A549 (cell line): ENCODE measurements at regions not wholly inside any gene's neighbourhood (a gene's known extent, or its start where the extent isn't known, plus 50 kb on each side); places are given as distances from the start of the nearest gene placed in this dataset.

Experiments
- ATAC-seq, 2 experiments: fragments of 200-7000 bp in 1 of 2; fragments of >200 bp in 1 of 2; cut with Nextera tagmentation in 1 of 2; cut with Tn5 transposase in 1 of 2; 3 replicates each; pipeline versions ENCODE4 v1.8.0 to v1.9.1; 2018 to 2020; ENCODE audit warnings: mild to moderate bottlenecking in 1 of 2, moderate library complexity in 1 of 2
- CTCF ChIA-PET: fragments of 300-600 bp; sonication (Branson Sonifier 250); formaldehyde crosslinking; extraction: SDS; loops from one replicate; lab custom pipeline; 2021; ENCODE audit warnings: antibody characterized with exemption, inconsistent platforms; lab: Yijun Ruan, JAX
- POLR2A ChIA-PET: fragments of 350-600 bp; formaldehyde crosslinking; extraction: SDS; loops from one replicate; lab custom pipeline; 2021; ENCODE audit warnings: antibody characterized with exemption, inconsistent platforms; lab: Yijun Ruan, JAX
- DNase-seq, 2 experiments: peaks; one replicate each; pipeline versions ENCODE4 v3.0.0 to v3.0.0-alpha.2; 2011 to 2016; ENCODE audit warnings: low read depth in 1 of 2, low spot score in 1 of 2
- FAIRE-seq: peaks from 2 replicates; lab custom pipeline; 2011; peaks lifted over from hg19 to GRCh38; lab: Jason Lieb, UNC
- H3K27ac ChIP-seq, 2 experiments: fragments of >200 bp; sonication (Bioruptor Twin); formaldehyde crosslinking; 3 replicates each; pipeline ENCODE4 v1.5.1; 2016 to 2017
- H3K4me1 ChIP-seq: fragments of >200 bp; sonication (Bioruptor Twin); formaldehyde crosslinking; 3 replicates; pipeline ENCODE4 v1.6.1; 2016
- H3K4me2 ChIP-seq: fragments of >200 bp; sonication (Bioruptor Twin); formaldehyde crosslinking; 3 replicates; pipeline ENCODE4 v1.6.1; 2016
- H3K4me3 ChIP-seq: fragments of >200 bp; sonication (Bioruptor Twin); formaldehyde crosslinking; 3 replicates; pipeline ENCODE4 v1.5.1; 2016
- H3K9me3 ChIP-seq: fragments of >200 bp; sonication (Bioruptor Twin); formaldehyde crosslinking; 3 replicates; pipeline ENCODE4 v1.6.1; 2016
- ATOH8 ChIP-seq: fragments of 250-450 bp; sonication (Bioruptor Pico); IDR thresholded peaks from 2 replicates; pipeline ENCODE4 v1.5.0; 2020; ENCODE audit warnings: low read depth, mild to moderate bottlenecking, moderate library complexity
- BCL3 ChIP-seq: fragments of >200 bp; sonication (Bioruptor Twin); formaldehyde crosslinking; IDR thresholded peaks from 3 replicates; pipeline ENCODE4 v1.6.1; 2016
- CBX2 ChIP-seq: fragments of 200-600 bp; sonication (generic); IDR thresholded peaks from 2 replicates; pipeline ENCODE4 v1.6.1; 2016; ENCODE audit warnings: low read depth, mild to moderate bottlenecking, borderline replicate concordance
- CEBPB ChIP-seq, 2 experiments: fragments of >200 bp in 1 of 2; sonication (Bioruptor Twin) in 1 of 2; formaldehyde crosslinking in 1 of 2; IDR thresholded peaks; 2 replicates each; pipeline ENCODE4 v1.6.1; 2012 to 2016
- CHD2 ChIP-seq: fragments of 150-350 bp; IDR thresholded peaks from 2 replicates; pipeline ENCODE4 v1.6.1; 2014; ENCODE audit warnings: low read length; ENCODE audit not compliant: partially characterized antibody
- E2F6 ChIP-seq: IDR thresholded peaks from 2 replicates; pipeline ENCODE4 v1.6.1; 2012; ENCODE audit warnings: low read depth, borderline replicate concordance
- FOSB ChIP-seq: fragments of 250-450 bp; sonication (Bioruptor Pico); IDR thresholded peaks from 2 replicates; pipeline ENCODE4 v1.5.0; 2020; ENCODE audit warnings: mild to moderate bottlenecking, moderate library complexity
- HOXA7 ChIP-seq: fragments of 250-450 bp; sonication (Bioruptor Pico); IDR thresholded peaks from 2 replicates; pipeline ENCODE4 v1.5.0; 2020; ENCODE audit warnings: mild to moderate bottlenecking, moderate library complexity
- HOXB5 ChIP-seq: fragments of 250-450 bp; sonication (Bioruptor Pico); IDR thresholded peaks from 2 replicates; pipeline ENCODE4 v1.5.0; 2020; ENCODE audit warnings: mild to moderate bottlenecking, moderate library complexity
- JUN ChIP-seq, 2 experiments: fragments of >200 bp; sonication (Bioruptor Twin); formaldehyde crosslinking; IDR thresholded peaks; 2 replicates in 1 of 2; 3 replicates in 1 of 2; pipeline ENCODE4 v1.6.1; 2016 to 2017
- KDM1A ChIP-seq: fragments of 200-600 bp; sonication (generic); IDR thresholded peaks from 2 replicates; pipeline ENCODE4 v1.6.1; 2016; ENCODE audit warnings: low read depth, mild to moderate bottlenecking
- MAFK ChIP-seq: fragments of 450-650 bp; IDR thresholded peaks from 2 replicates; pipeline ENCODE4 v1.6.1; 2014; ENCODE audit not compliant: partially characterized antibody
- NFE2L2 ChIP-seq: fragments of 150-350 bp; conservative IDR thresholded peaks from 2 replicates; pipeline ENCODE4 v1.6.1; 2014; ENCODE audit warnings: low read length
- NPAS2 ChIP-seq: fragments of 250-450 bp; sonication (Bioruptor Pico); IDR thresholded peaks from 2 replicates; pipeline ENCODE4 v1.8.0; 2022; ENCODE audit warnings: mild to moderate bottlenecking, moderate library complexity, borderline replicate concordance
- PHF8 ChIP-seq: fragments of 200-600 bp; sonication (generic); IDR thresholded peaks from 2 replicates; pipeline ENCODE4 v1.6.1; 2016; ENCODE audit warnings: low read depth, mild to moderate bottlenecking, antibody characterized with exemption, moderate library complexity, borderline replicate concordance
- RCOR1 ChIP-seq: fragments of 150-350 bp; IDR thresholded peaks from 2 replicates; pipeline ENCODE4 v1.6.1; 2014; ENCODE audit warnings: antibody characterized with exemption, low read length, low read depth
- REST ChIP-seq: fragments of 200-600 bp; sonication (generic); IDR thresholded peaks from 2 replicates; pipeline ENCODE4 v1.6.1; 2016; ENCODE audit warnings: antibody characterized with exemption, mild to moderate bottlenecking, moderate library complexity
- RFX5 ChIP-seq: fragments of 450-650 bp; IDR thresholded peaks from 2 replicates; pipeline ENCODE4 v1.7.1; 2014; ENCODE audit warnings: antibody characterized with exemption, mild to moderate bottlenecking, moderate library complexity
- SMC3 ChIP-seq: fragments of >200 bp; sonication (Bioruptor Twin); formaldehyde crosslinking; IDR thresholded peaks from 3 replicates; pipeline ENCODE4 v1.6.1; 2018; ENCODE audit warnings: inconsistent platforms
- ZFP36 ChIP-seq: fragments of 450-650 bp; IDR thresholded peaks from 2 replicates; pipeline ENCODE4 v1.6.1; 2014; ENCODE audit warnings: borderline replicate concordance; ENCODE audit not compliant: partially characterized antibody
- ZNF302 ChIP-seq: fragments of 250-450 bp; sonication (Bioruptor Pico); IDR thresholded peaks from 2 replicates; pipeline ENCODE4 v1.9.0; 2021; ENCODE audit warnings: inconsistent platforms, mild to moderate bottlenecking, moderate library complexity
- ZSCAN20 ChIP-seq: fragments of 250-450 bp; sonication (Bioruptor Pico); IDR thresholded peaks from 2 replicates; pipeline ENCODE4 v1.8.0; 2022; ENCODE audit warnings: mild to moderate bottlenecking, moderate library complexity
- WGBS: methylation state at CpG from one replicate; pipeline ENCODE4 v1.1.6; 2017; ENCODE audit errors: missing lambda C conversion rate; 5-methylcytosine and 5-hydroxymethylcytosine counted together

GRCh38 chr5:111603446-111603827 lies 91.1 kb upstream of the STARD4 start:
- Histone ChIP-seq H3K4me2 (no peak overlapping the region), H3K4me3 (no peak overlapping the region), H3K9me3 (no peaks in the 10 kb centered on the region), H3K27ac (no peak overlapping the region), H3K4me1 (no peaks in the 10 kb centered on the region)
- no peak for TF ChIP-seq RCOR1
- no peak for TF ChIP-seq HOXA7 (CRISPR knock-in tag)
- WGBS = 57% methylated on average over 2 of the region's 2 CpGs
- no peak for FAIRE-seq
- DNase-seq = no peak
- POLR2A ChIA-PET = no interaction called here
- CTCF ChIA-PET = no interaction called here
- ATAC-seq = no peak

GRCh38 chr5:111602817-111603445 lies 90.6 kb upstream of the STARD4 start:
- no peak for TF ChIP-seq RFX5
- peak; percentile 35 for TF ChIP-seq MAFK
- 0 out of 2 replicates have a peak, but pooled peaks have one; percentile 28 for TF ChIP-seq NFE2L2
- no peak for TF ChIP-seq REST

GRCh38 chr5:111598996-111599395 lies 86.7 kb upstream of the STARD4 start:
- ChIA-PET POLR2A (no interaction called here), CTCF (interaction anchor here (0.7 to 1.4 kb wide), 2 partner anchors 22 to 48 kb away, joined by 3 to 4 read pairs; no protein-coding TSS in a partner anchor)
- 0% methylated on average over 2 of the region's 2 CpGs for WGBS
- no peak overlapping the region for H3K4me3 ChIP-seq
- no peak overlapping the region for H3K4me2 ChIP-seq
- ATAC-seq (no peak), FAIRE-seq (no peak), DNase-seq (no peak)
- H3K4me1 ChIP-seq = no peaks in the 10 kb centered on the region
- H3K27ac ChIP-seq = no peak overlapping the region
- no peaks in the 10 kb centered on the region for H3K9me3 ChIP-seq
- no peak for TF ChIP-seq NPAS2 (CRISPR knock-in tag)
- no peak for TF ChIP-seq SMC3
- TF ChIP-seq, all 56 proteins: peak for 0

More at GRCh38 chr5:111602817-111603445, 90.6 kb upstream of the STARD4 start:
- ATAC-seq (no peak), FAIRE-seq (no peak), DNase-seq (no peak)
- 54% methylated on average over 5 of the region's 5 CpGs for WGBS
- no peaks in the 10 kb centered on the region for H3K9me3 ChIP-seq
- POLR2A ChIA-PET = no interaction called here
- no peak overlapping the region for H3K27ac ChIP-seq
- CTCF ChIA-PET = no interaction called here
- H3K4me3 ChIP-seq = no peak overlapping the region
- H3K4me1 ChIP-seq = no peaks in the 10 kb centered on the region
- no peak overlapping the region for H3K4me2 ChIP-seq

- Histone ChIP-seq H3K4me3 (no peak overlapping the region), H3K27ac (no peak overlapping the region), H3K9me3 (no peaks in the 10 kb centered on the region), H3K4me2 (no peak overlapping the region), H3K4me1 (no peaks in the 10 kb centered on the region)
- no peak for ATAC-seq
- POLR2A ChIA-PET = no interaction called here
- CTCF ChIA-PET = interaction anchor here (1.5 kb wide), 1 partner anchor 17 kb away, joined by 4 read pairs; no protein-coding TSS in a partner anchor
- no peak for TF ChIP-seq ATOH8 (CRISPR knock-in tag)
- TF ChIP-seq KDM1A = no peak
- TF ChIP-seq ZNF302 (CRISPR knock-in tag) = no peak
- TF ChIP-seq HOXB5 (CRISPR knock-in tag) = no peak
- TF ChIP-seq CBX2 = no peak
- TF ChIP-seq FOSB (CRISPR knock-in tag) = no peak
- TF ChIP-seq E2F6 = no peak
- no peak for TF ChIP-seq ZFP36
- no peak for TF ChIP-seq RCOR1
- TF ChIP-seq PHF8 = no peak
- no peak for TF ChIP-seq CEBPB (IDR thresholded peaks at IDR 0.05)
- TF ChIP-seq HOXA7 (CRISPR knock-in tag) = no peak
- no peak for TF ChIP-seq CHD2
- TF ChIP-seq BCL3 = no peak
- no peak for TF ChIP-seq ZSCAN20 (CRISPR knock-in tag)
- TF ChIP-seq JUN (IDR thresholded peaks at IDR 0.05) = no peak
- TF ChIP-seq MAFK = no peak
- DNase-seq = no peak
- FAIRE-seq = no peak
- 95% methylated on average over 2 of the region's 2 CpGs for WGBS
These were observed 85.2 kb upstream of the STARD4 start for GRCh38 chr5:111597491-111597890.
